DMS 273 (cell line): ENCODE measurements at regions not wholly inside any gene's neighbourhood (a gene's known extent, or its start where the extent isn't known, plus 50 kb on each side); places are given as distances from the start of the nearest gene placed in this dataset.

Experiments used
- DNase-seq: peaks from one replicate; lab custom pipeline; 2025; ENCODE audit not compliant: unreplicated experiment; lab: John Stamatoyannopoulos, UW

- DNase-seq, result no peak
Measured at GRCh38 chr3:75985432-75985831, 200.1 kb upstream of the ZNF717 start.

- DNase-seq, result no peak
Measured at GRCh38 chr3:76010252-76010651, 224.9 kb upstream of the ZNF717 start.

- no peak for DNase-seq
Measured at GRCh38 chr3:76011121-76011520, 225.8 kb upstream of the ZNF717 start.

- no peak for DNase-seq
Measured at GRCh38 chr3:76015496-76015895, 230.1 kb upstream of the ZNF717 start.

- no peak for DNase-seq
Measured at GRCh38 chr3:76016111-76016510, 230.8 kb upstream of the ZNF717 start.

- no peak for DNase-seq
Measured at GRCh38 chr3:76016769-76017439, 231.6 kb upstream of the ZNF717 start.

- no peak for DNase-seq
Measured at GRCh38 chr3:76021376-76021775, 236.0 kb upstream of the ZNF717 start.

GRCh38 chr3:76024640-76025039, 239.3 kb upstream of the ZNF717 start:
- peak; percentile 34 for DNase-seq

GRCh38 chr3:76025561-76025960, 240.2 kb upstream of the ZNF717 start:
- DNase-seq, result no peak

- no peak for DNase-seq
Measured at GRCh38 chr3:76026379-76026778, 241.0 kb upstream of the ZNF717 start.

- DNase-seq, result no peak
Measured at GRCh38 chr3:76028774-76029173, 243.4 kb upstream of the ZNF717 start.

- DNase-seq, result no peak
Measured at GRCh38 chr3:76034649-76035048, 249.3 kb upstream of the ZNF717 start.

GRCh38 chr3:76035117-76035516, 249.8 kb upstream of the ZNF717 start:
- no peak for DNase-seq

- no peak for DNase-seq
Measured at GRCh38 chr3:76038949-76039348, 253.6 kb upstream of the ZNF717 start.

GRCh38 chr3:76039431-76039830, 254.1 kb upstream of the ZNF717 start:
- DNase-seq, result no peak

- no peak for DNase-seq
Measured at GRCh38 chr3:76040946-76041345, 255.6 kb upstream of the ZNF717 start.

GRCh38 chr3:76043746-76044145, 258.4 kb upstream of the ZNF717 start:
- no peak for DNase-seq

- DNase-seq, result peak; percentile 54
Measured at GRCh38 chr3:76044601-76045600, 259.6 kb upstream of the ZNF717 start.

GRCh38 chr3:76047368-76047767, 262.0 kb upstream of the ZNF717 start:
- no peak for DNase-seq

- DNase-seq, result no peak
Measured at GRCh38 chr3:76049776-76050175, 264.4 kb upstream of the ZNF717 start.

GRCh38 chr3:76051145-76051544, 265.8 kb upstream of the ZNF717 start:
- DNase-seq, result no peak

GRCh38 chr3:76054404-76054803, 269.1 kb upstream of the ZNF717 start:
- no peak for DNase-seq
